Prostate gland (tissue), 2 donors: ENCODE measurements at regions not wholly inside any gene's neighbourhood (a gene's known extent, or its start where the extent isn't known, plus 50 kb on each side); places are given as distances from the start of the nearest gene placed in this dataset.
A peak's percentile ranks its signal among the peaks of the same experiment; 100 is the strongest.

ENCODE experiments used
- DNase-seq: peaks from one replicate; pipeline ENCODE4 v3.0.0-alpha.2; 2019; ENCODE audit warnings: low spot score
- H3K27ac ChIP-seq, 2 donors: fragments of 200-600 bp; sonication (generic); 2 replicates each; pipeline ENCODE4 v1.5.1; 2017 to 2019
- H3K27me3 ChIP-seq: fragments of 200-600 bp; sonication (generic); replicated peaks from 2 replicates; pipeline ENCODE4 v1.5.1; 2019; ENCODE audit not compliant: insufficient read depth
- H3K36me3 ChIP-seq, 2 donors: fragments of 200-600 bp; sonication (generic); 1 replicate in 1 of 2; 2 replicates in 1 of 2; pipeline versions ENCODE4 v1.5.1 to v1.8.1; 2017 to 2019
- H3K4me1 ChIP-seq: fragments of 200-600 bp; sonication (generic); replicated peaks from 2 replicates; pipeline ENCODE4 v1.5.1; 2019
- H3K4me3 ChIP-seq, 2 donors: fragments of 200-600 bp; sonication (generic); 2 replicates each; pipeline ENCODE4 v1.5.1; 2017 to 2019
- H3K9me3 ChIP-seq: fragments of 200-600 bp; sonication (generic); 2 replicates; pipeline ENCODE4 v1.5.1; 2017
- CTCF ChIP-seq, 4 experiments: fragments of 200-600 bp in 2 of 4; fragments of 450-650 bp in 2 of 4; sonication (generic) in 2 of 4; IDR thresholded peaks; 1 replicate in 3 of 4; 2 replicates in 1 of 4; pipeline ENCODE4 v1.5.1; 2016 to 2019; ENCODE audit warnings: antibody characterized with exemption in 4 of 4, mild to moderate bottlenecking in 2 of 4, moderate library complexity in 2 of 4
- POLR2A ChIP-seq: fragments of 450-650 bp; IDR thresholded peaks from one replicate; pipeline ENCODE4 v1.6.1; 2016; ENCODE audit warnings: antibody characterized with exemption, mild to moderate bottlenecking
- POLR2AphosphoS5 ChIP-seq: sonication (generic); formaldehyde crosslinking; IDR thresholded peaks from one replicate; pipeline ENCODE4 v1.6.1; 2017; ENCODE audit warnings: antibody characterized with exemption
- WGBS: methylation state at CpG from one replicate; pipeline ENCODE4 v1.1.5; 2018; 5-methylcytosine and 5-hydroxymethylcytosine counted together
- intact Hi-C: fragments of 100-400 bp; cut with DNase I; formaldehyde crosslinking; loops from one replicate; pipeline ENCODE4 v1.14.2; 2022

GRCh38 chr3:24639061-24639460, 144.4 kb upstream of the THRB start:
- DNase-seq, result no peak
- Histone ChIP-seq H3K27me3 (no peaks in the 10 kb centered on the region), H3K9me3 (no peaks in the 10 kb centered on the region), H3K4me3 (no peak overlapping the region), H3K4me1 (no peaks in the 10 kb centered on the region), H3K36me3 (no peaks in the 10 kb centered on the region), H3K27ac (no peak overlapping the region)
- TF ChIP-seq POLR2A, result no peak
- TF ChIP-seq POLR2AphosphoS5, result no peak
- no peak for TF ChIP-seq CTCF (IDR thresholded peaks at IDR 0.05)
- intact Hi-C loops, result no loop called here
- 88% methylated on average over 1 of the region's 1 CpG for WGBS

- no peak overlapping the region for H3K27ac ChIP-seq
- DNase-seq, result no peak
- intact Hi-C loops, result no loop called here
- H3K27me3 ChIP-seq, result no peaks in the 10 kb centered on the region
- H3K36me3 ChIP-seq, result no peaks in the 10 kb centered on the region
- no peak overlapping the region for H3K4me3 ChIP-seq
- no peaks in the 10 kb centered on the region for H3K4me1 ChIP-seq
- H3K9me3 ChIP-seq, result no peaks in the 10 kb centered on the region
- no peak for TF ChIP-seq CTCF (IDR thresholded peaks at IDR 0.05)
- no peak for TF ChIP-seq POLR2AphosphoS5
- TF ChIP-seq POLR2A, result no peak
- 95% methylated on average over 4 of the region's 4 CpGs for WGBS
These were observed 145.1 kb upstream of the THRB start for GRCh38 chr3:24639481-24640329.

- H3K27me3 ChIP-seq, result no peaks in the 10 kb centered on the region
- H3K9me3 ChIP-seq, result no peaks in the 10 kb centered on the region
- no peak overlapping the region for H3K27ac ChIP-seq
- no peaks in the 10 kb centered on the region for H3K4me1 ChIP-seq
- TF ChIP-seq CTCF (IDR thresholded peaks at IDR 0.05) (peak in 3 of 4 experiments; percentile 24 to 59 (median 48)), POLR2A (no peak), POLR2AphosphoS5 (peak; percentile 19)
- no peak overlapping the region for H3K4me3 ChIP-seq
- WGBS, result 29% methylated on average over 3 of the region's 3 CpGs
- DNase-seq, result no peak
- intact Hi-C loops, result no loop called here
- no peaks in the 10 kb centered on the region for H3K36me3 ChIP-seq
These were observed 145.8 kb upstream of the THRB start for GRCh38 chr3:24640330-24640877.

- no peaks in the 10 kb centered on the region for H3K4me1 ChIP-seq
- DNase-seq, result no peak
- TF ChIP-seq CTCF (IDR thresholded peaks at IDR 0.05) (no peak), POLR2AphosphoS5 (no peak), POLR2A (no peak)
- H3K27ac ChIP-seq, result no peak overlapping the region
- 76% methylated on average over 2 of the region's 2 CpGs for WGBS
- no peaks in the 10 kb centered on the region for H3K9me3 ChIP-seq
- no peaks in the 10 kb centered on the region for H3K36me3 ChIP-seq
- no peaks in the 10 kb centered on the region for H3K27me3 ChIP-seq
- intact Hi-C loops, result no loop called here
- H3K4me3 ChIP-seq, result no peak overlapping the region
These were observed 147.0 kb upstream of the THRB start for GRCh38 chr3:24641628-24642027.

GRCh38 chr3:24645047-24645446, 150.4 kb upstream of the THRB start:
- no peak for TF ChIP-seq POLR2A
- TF ChIP-seq CTCF (IDR thresholded peaks at IDR 0.05), result no peak
- TF ChIP-seq POLR2AphosphoS5, result no peak
- WGBS, result 92% methylated on average over 11 of the region's 11 CpGs
- H3K27ac ChIP-seq, result no peak overlapping the region
- intact Hi-C loops, result no loop called here
- H3K27me3 ChIP-seq, result no peaks in the 10 kb centered on the region
- H3K9me3 ChIP-seq, result no peaks in the 10 kb centered on the region
- no peak for DNase-seq
- H3K4me1 ChIP-seq, result no peaks in the 10 kb centered on the region
- H3K4me3 ChIP-seq, result no peak overlapping the region
- no peaks in the 10 kb centered on the region for H3K36me3 ChIP-seq
